ENCODE measurements at regions not wholly inside any gene's neighbourhood (a gene's known extent, or its start where the extent isn't known, plus 50 kb on each side); places are given as distances from the start of the nearest gene placed in this dataset.

DNA sequence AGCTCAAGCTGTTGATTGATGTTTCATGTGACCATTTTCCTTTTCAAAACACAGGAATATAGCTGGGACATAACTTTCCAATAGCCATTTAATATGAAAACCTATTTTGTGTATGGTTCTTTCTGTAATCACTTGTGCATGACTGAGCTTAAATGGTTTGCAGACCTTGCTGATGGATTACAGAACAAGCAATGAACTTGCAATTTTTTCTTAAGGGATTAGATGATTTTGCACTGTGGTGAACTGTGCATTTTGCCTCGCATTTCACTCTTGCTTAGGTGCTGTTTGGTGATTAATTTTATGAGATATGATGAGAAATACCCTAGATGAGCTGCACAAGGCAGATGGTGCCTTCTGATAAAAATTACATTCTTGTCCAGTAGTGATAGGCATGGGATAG lies 419.0 kb upstream of the FBXO33 start:
- Histone ChIP-seq H3K4me1 (ENCODE audit: control insufficient read depth, insufficient read depth, low read length) (no peaks in the 10 kb centered on the region), H3K4me3 (ENCODE audit: low read length) (no peak overlapping the region), H3K9me3 (ENCODE audit: control insufficient read depth, low read length) (no peaks in the 10 kb centered on the region), H3K27ac (ENCODE audit: low read length) (no peak overlapping the region), H3K27me3 (ENCODE audit: control insufficient read depth, insufficient read depth) (no peaks in the 10 kb centered on the region)
- DNase-seq (no peak), ATAC-seq (no peak)
- WGBS: 59% methylated on average over 1 of the region's 1 CpG
- intact Hi-C loops (cut with DNase I): no loop called here

DNA sequence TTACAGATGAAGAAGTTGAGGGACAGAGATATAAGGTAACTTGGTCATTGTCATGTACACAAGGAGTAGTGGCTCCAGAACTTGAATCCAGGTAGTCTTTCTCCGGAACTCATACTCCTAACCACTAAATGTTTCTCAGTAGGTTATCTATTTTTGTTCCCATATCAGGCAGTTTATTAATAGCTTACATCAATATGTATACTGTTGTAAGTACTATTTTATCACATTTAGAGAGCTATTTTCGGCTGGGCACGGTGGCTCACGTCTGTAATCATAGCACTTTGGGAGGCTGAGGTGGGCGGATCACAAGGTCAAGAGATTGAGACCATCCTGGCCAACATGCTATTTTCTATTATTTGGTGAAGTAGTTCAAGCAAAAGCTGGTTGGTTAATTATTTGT lies 415.6 kb upstream of the FBXO33 start:
- no peaks in the 10 kb centered on the region for H3K27me3 ChIP-seq (ENCODE audit: control insufficient read depth, insufficient read depth)
- 57% methylated on average over 5 of the region's 5 CpGs for WGBS
- H3K4me1 ChIP-seq (ENCODE audit: control insufficient read depth, insufficient read depth, low read length): no peaks in the 10 kb centered on the region
- H3K4me3 ChIP-seq (ENCODE audit: low read length): no peak overlapping the region
- ATAC-seq (no peak), DNase-seq (no peak)
- intact Hi-C loops (cut with DNase I): no loop called here
- no peaks in the 10 kb centered on the region for H3K9me3 ChIP-seq (ENCODE audit: control insufficient read depth, low read length)
- H3K27ac ChIP-seq (ENCODE audit: low read length): no peak overlapping the region

DNA sequence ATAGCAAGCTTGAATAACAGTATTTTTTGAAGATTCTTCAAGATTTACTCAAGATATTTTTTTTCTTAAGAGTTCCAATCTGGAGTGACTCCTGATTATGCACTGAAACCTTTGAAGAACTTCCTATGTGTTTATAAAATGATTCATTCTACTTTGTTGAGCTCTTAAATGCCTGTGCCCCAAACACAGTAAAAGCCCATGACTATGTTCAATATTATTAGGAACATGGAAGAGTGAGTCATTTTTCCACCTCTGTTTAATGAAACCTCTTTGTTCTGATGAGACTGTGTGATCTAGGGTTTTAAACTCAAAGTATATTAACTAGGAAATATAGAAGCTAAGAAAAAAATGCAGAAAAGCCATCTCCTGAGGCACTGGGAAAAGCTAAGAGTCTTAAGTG lies 415.0 kb upstream of the FBXO33 start:
- H3K27ac ChIP-seq (ENCODE audit: low read length): no peak overlapping the region
- no peaks in the 10 kb centered on the region for H3K9me3 ChIP-seq (ENCODE audit: control insufficient read depth, low read length)
- no peaks in the 10 kb centered on the region for H3K27me3 ChIP-seq (ENCODE audit: control insufficient read depth, insufficient read depth)
- intact Hi-C loops (cut with DNase I): no loop called here
- ATAC-seq: no peak
- DNase-seq: no peak
- H3K4me3 ChIP-seq (ENCODE audit: low read length): no peak overlapping the region
- no peaks in the 10 kb centered on the region for H3K4me1 ChIP-seq (ENCODE audit: control insufficient read depth, insufficient read depth, low read length)

DNA sequence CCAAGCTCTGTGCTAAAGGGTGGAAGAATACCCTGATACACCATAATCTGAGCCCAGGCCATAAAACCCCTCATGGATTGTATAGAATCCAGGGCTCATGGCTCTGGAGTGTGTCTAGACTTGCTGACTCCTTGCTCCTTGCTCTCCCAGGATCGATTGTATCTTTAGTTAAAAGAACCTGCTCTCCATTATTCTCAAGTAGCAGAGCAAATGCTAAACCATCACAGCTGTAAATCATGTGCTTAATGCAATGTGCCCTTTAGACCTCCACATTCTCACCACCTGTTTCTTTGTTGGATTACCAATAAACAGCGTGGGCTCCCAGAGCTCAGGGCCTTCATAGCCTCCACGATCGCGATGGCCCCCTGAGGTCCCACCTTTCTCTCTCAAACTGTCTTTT lies 411.6 kb upstream of the FBXO33 start:
- Histone ChIP-seq H3K4me1 (ENCODE audit: control insufficient read depth, insufficient read depth, low read length) (no peaks in the 10 kb centered on the region), H3K27me3 (ENCODE audit: control insufficient read depth, insufficient read depth) (no peaks in the 10 kb centered on the region), H3K27ac (ENCODE audit: low read length) (no peak overlapping the region), H3K4me3 (ENCODE audit: low read length) (no peak overlapping the region), H3K9me3 (ENCODE audit: control insufficient read depth, low read length) (no peaks in the 10 kb centered on the region)
- WGBS: 88% methylated on average over 5 of the region's 5 CpGs
- DNase-seq (no peak), ATAC-seq (no peak)
- intact Hi-C loops (cut with DNase I): no loop called here

DNA sequence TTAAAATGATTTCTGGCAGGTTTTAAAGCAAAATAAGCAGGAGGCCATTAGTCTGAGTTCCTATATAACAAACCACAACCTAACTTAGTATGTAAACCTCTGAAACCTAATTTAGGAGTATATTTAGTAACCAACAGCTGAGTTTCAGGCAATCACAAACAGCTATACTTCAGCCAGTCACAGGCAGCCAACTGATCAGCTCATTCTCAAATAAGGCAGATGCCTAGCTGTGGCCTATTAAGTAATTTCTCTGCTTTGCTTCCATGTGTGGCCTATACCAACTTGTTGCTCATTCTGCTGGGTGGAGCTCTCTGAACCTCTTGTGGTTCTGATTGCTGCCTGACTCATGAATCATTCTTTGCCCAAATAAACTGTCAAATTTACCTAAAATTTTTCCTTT lies 408.9 kb upstream of the FBXO33 start:
- no peak overlapping the region for H3K27ac ChIP-seq (ENCODE audit: low read length)
- H3K9me3 ChIP-seq (ENCODE audit: control insufficient read depth, low read length): no peaks in the 10 kb centered on the region
- H3K4me3 ChIP-seq (ENCODE audit: low read length): no peak overlapping the region
- ATAC-seq: no peak
- H3K27me3 ChIP-seq (ENCODE audit: control insufficient read depth, insufficient read depth): no peaks in the 10 kb centered on the region
- DNase-seq: no peak
- no peaks in the 10 kb centered on the region for H3K4me1 ChIP-seq (ENCODE audit: control insufficient read depth, insufficient read depth, low read length)
- intact Hi-C loops (cut with DNase I): no loop called here

DNA sequence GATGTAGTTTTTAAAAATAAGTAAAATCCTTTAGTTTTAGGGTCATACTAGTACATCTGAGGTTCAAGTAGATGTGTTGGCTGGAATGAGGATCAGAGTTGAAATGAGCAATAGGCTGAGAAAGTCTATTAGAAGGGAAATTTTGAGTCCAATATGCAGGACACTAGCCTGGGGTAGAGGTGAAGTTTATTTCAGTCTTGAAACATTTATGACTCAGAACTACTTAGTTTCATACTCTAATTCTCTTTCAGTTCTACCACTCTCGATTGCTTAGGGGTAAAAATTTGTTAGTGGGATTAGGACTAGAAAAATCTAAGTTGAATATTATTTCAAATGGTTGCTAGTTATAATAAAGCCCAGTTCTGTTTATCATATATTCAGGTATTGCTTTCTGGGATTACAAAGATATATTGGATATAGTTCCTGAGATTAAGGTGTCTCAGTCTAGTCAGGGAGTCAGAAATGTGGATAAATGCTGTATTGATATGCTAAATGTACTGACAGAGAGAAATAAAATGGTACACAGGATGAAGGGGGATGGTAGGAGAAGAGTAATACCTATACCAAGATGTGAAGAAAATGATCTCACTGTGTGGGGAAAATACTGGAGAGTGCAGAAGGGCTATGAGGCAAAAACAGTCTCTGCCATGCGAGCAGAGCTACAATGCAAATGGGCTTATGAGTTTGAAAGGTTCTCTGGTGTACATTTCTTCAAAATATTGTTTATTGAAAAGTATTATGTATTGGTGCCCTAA lies 395.8 kb upstream of the FBXO33 start:
- Histone ChIP-seq H3K4me3 (ENCODE audit: low read length) (no peak overlapping the region), H3K9me3 (ENCODE audit: control insufficient read depth, low read length) (no peaks in the 10 kb centered on the region), H3K4me1 (ENCODE audit: control insufficient read depth, insufficient read depth, low read length) (no peaks in the 10 kb centered on the region), H3K27me3 (ENCODE audit: control insufficient read depth, insufficient read depth) (no peaks in the 10 kb centered on the region), H3K27ac (ENCODE audit: low read length) (no peak overlapping the region)
- WGBS: 83% methylated on average over 2 of the region's 2 CpGs
- intact Hi-C loops (cut with DNase I): no loop called here
- DNase-seq: no peak
- no peak for ATAC-seq

DNA sequence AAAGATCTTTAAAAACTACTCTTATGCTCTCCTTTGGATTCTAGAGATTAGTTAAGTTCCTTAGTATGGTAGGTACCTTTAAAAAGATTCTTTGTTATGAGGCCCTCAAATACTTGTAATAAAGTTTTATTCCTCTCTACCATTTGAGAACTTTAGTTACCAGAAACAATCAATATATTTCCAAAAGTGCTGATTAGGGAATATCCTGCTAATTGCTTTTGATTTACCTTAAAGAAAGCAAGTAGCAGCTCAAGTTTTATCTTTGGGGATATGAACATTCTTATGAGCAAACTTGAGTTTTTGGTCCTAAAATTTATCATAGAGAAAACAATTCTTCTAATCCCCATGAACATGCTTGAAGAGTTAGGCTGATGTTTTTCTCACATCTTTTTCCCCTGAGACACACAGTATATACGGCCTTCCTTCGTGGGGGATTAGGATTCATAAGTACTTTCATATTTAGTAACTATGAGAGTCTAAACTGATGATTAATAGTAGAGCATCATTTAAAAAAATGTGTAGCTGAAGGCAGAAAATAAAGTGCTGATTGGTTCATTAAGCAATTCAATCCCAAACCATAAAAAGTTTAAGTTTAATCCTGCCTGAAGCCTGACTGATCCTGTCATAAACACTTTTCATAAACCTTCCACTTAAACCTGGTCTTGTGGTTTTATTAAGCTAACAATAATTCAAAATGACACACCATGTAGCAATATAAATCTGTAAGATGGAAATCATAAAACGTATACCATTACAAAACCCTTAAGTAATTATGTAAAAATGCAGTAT lies 380.5 kb upstream of the FBXO33 start:
- Histone ChIP-seq H3K4me3 (ENCODE audit: low read length) (no peak overlapping the region), H3K27me3 (ENCODE audit: control insufficient read depth, insufficient read depth) (no peaks in the 10 kb centered on the region), H3K27ac (ENCODE audit: low read length) (no peak overlapping the region), H3K4me1 (ENCODE audit: control insufficient read depth, insufficient read depth, low read length) (no peaks in the 10 kb centered on the region), H3K9me3 (ENCODE audit: control insufficient read depth, low read length) (no peaks in the 10 kb centered on the region)
- intact Hi-C loops (cut with DNase I): no loop called here
- no peak for DNase-seq
- WGBS: 55% methylated on average over 3 of the region's 3 CpGs
- no peak for ATAC-seq

DNA sequence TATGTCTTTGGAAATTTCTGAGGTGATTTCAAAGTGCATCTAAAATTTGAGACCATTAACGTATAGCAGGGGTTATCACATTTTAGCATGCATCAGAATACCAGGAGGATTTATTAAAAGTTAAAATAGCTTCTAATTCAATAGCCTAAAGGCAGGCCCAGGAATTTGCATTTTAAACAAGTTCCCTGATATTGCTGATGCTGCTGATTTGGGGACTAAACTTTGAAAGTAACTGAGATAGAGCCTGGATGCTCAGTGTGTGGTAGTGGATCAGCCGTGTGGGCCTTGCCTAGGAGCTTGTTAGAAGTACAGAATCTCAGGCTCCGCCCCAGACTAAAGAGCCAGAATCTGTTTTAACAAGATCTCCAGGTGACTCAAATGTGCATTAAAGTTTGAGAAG lies 375.0 kb upstream of the FBXO33 start:
- no peak overlapping the region for H3K27ac ChIP-seq (ENCODE audit: low read length)
- 83% methylated on average over 3 of the region's 3 CpGs for WGBS
- H3K9me3 ChIP-seq (ENCODE audit: control insufficient read depth, low read length): no peaks in the 10 kb centered on the region
- H3K27me3 ChIP-seq (ENCODE audit: control insufficient read depth, insufficient read depth): no peaks in the 10 kb centered on the region
- H3K4me1 ChIP-seq (ENCODE audit: control insufficient read depth, insufficient read depth, low read length): no peaks in the 10 kb centered on the region
- DNase-seq (no peak), ATAC-seq (no peak)
- no peak overlapping the region for H3K4me3 ChIP-seq (ENCODE audit: low read length)
- intact Hi-C loops (cut with DNase I): no loop called here

DNA sequence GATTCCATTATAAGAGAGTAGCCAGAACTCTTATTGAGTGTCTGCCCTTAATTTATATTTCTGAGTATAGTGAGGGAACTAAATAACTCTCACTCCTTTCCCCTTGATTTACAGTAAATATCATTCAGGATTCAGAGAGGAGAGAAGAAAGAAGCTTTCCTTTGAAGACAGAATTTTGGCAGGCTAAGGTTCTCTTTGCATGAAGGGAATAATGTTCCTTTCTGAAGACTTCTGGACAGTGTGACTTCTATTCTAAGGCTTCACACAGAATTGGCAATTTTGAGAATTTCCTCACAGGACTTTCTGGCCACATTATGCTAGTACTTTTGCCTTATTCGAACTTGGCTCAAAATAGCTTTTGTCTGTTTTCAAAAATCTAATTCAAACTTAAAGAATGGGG lies 352.2 kb upstream of the FBXO33 start:
- Histone ChIP-seq H3K27me3 (ENCODE audit: control insufficient read depth, insufficient read depth) (no peaks in the 10 kb centered on the region), H3K4me3 (ENCODE audit: low read length) (no peak overlapping the region), H3K9me3 (ENCODE audit: control insufficient read depth, low read length) (no peaks in the 10 kb centered on the region), H3K27ac (ENCODE audit: low read length) (no peak overlapping the region), H3K4me1 (ENCODE audit: control insufficient read depth, insufficient read depth, low read length) (no peaks in the 10 kb centered on the region)
- intact Hi-C loops (cut with DNase I): no loop called here
- WGBS: 41% methylated on average over 1 of the region's 1 CpG
- DNase-seq (no peak), ATAC-seq (no peak)

DNA sequence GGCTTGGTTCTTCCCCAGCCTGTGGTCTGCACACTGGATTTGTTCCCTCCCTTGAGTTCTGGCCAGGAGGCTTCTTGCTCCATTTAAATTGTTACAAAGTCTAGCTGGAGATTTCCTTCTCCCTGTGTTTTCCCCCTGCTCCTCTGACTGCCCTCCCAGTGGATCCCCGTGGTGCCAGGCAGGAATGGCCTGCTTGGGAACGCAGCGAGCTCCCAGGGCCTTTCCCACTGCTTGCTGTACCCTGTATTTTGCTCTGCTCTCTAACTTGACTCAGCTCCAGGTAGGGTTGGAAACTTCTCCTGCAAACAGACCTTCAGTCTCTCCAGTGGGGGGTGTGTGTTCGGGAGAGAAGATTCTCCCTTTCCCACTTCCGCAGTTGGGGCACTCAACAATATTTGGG lies 349.2 kb upstream of the FBXO33 start:
- H3K4me1 ChIP-seq (ENCODE audit: control insufficient read depth, insufficient read depth, low read length): no peaks in the 10 kb centered on the region
- H3K27me3 ChIP-seq (ENCODE audit: control insufficient read depth, insufficient read depth): no peaks in the 10 kb centered on the region
- DNase-seq (no peak), ATAC-seq (no peak)
- 88% methylated on average over 5 of the region's 5 CpGs for WGBS
- no peak overlapping the region for H3K27ac ChIP-seq (ENCODE audit: low read length)
- H3K9me3 ChIP-seq (ENCODE audit: control insufficient read depth, low read length): no peaks in the 10 kb centered on the region
- intact Hi-C loops (cut with DNase I): no loop called here
- no peak overlapping the region for H3K4me3 ChIP-seq (ENCODE audit: low read length)

DNA sequence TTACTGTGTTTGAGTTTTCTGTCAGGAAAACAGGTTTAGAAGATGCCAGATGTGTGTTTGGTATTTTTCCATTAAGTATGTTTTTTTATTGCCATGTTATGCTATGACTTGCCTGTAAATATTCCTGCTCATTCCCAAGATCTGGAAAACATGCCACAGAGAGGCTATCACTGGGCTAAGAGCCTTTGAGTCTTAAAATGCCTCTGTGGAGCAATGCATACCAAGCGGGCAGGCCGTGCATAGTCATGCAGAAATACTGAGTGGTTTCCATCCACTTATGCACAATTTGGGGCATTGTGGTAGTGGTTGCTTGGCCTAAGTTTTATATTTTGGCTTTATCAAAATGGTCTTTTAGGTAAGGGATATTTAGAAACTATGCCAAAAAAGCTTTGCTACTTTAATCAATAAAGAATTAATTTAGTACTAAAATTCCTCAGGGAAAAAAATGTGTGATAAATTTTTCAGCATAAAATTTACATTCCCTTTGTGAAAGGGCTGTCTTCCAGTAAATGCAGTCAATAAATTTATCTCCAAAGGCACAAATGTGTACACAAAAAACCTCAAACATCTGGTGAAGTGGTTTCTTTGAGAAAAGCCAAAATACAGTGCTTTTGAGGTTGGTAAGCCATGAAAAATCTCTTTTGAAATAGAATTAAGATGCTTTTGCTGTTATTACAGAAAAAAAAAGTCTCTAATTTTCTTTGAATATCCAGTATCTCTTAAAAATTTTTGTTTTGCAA lies 341.3 kb upstream of the FBXO33 start:
- no peak for DNase-seq
- intact Hi-C loops (cut with DNase I): no loop called here
- WGBS: 82% methylated on average over 2 of the region's 2 CpGs
- no peak for ATAC-seq
- Histone ChIP-seq H3K4me3 (ENCODE audit: low read length) (no peak overlapping the region), H3K27me3 (ENCODE audit: control insufficient read depth, insufficient read depth) (no peaks in the 10 kb centered on the region), H3K4me1 (ENCODE audit: control insufficient read depth, insufficient read depth, low read length) (no peaks in the 10 kb centered on the region), H3K9me3 (ENCODE audit: control insufficient read depth, low read length) (no peaks in the 10 kb centered on the region), H3K27ac (ENCODE audit: low read length) (no peak overlapping the region)

Data from right cardiac atrium (tissue), 5 donors.